Liver (tissue), 8 donors: ENCODE measurements at regions not wholly inside any gene's neighbourhood (a gene's known extent, or its start where the extent isn't known, plus 50 kb on each side); places are given as distances from the start of the nearest gene placed in this dataset.

Experiments
- DNase-seq: peaks from one replicate; pipeline ENCODE4 v3.0.0-alpha.2; 2017; ENCODE audit warnings: low spot score
- H3K27ac ChIP-seq, 2 donors: one replicate each; pipeline ENCODE4 v1.7.0; 2013; ENCODE audit warnings: inconsistent platforms in 2 of 2, low read length in 2 of 2, control low read depth in 1 of 2, low read depth in 1 of 2, mild to moderate bottlenecking in 1 of 2
- H3K27me3 ChIP-seq, 4 donors: one replicate each; pipeline versions ENCODE4 v1.6.1 to v1.7.0; 2013; ENCODE audit warnings: low read length in 3 of 4, inconsistent platforms in 1 of 4, mild to moderate bottlenecking in 1 of 4, moderate library complexity in 1 of 4; ENCODE audit not compliant: control insufficient read depth in 4 of 4, insufficient read depth in 4 of 4
- H3K36me3 ChIP-seq, 4 donors: one replicate each; pipeline versions ENCODE4 v1.6.1 to v1.7.0; 2013; ENCODE audit warnings: low read length in 3 of 4, mild to moderate bottlenecking in 3 of 4, low read depth in 1 of 4, moderate library complexity in 1 of 4; ENCODE audit not compliant: control insufficient read depth in 4 of 4, insufficient read depth in 3 of 4
- H3K4me1 ChIP-seq, 4 donors: one replicate each; pipeline versions ENCODE4 v1.6.1 to v1.7.0; 2013; ENCODE audit warnings: low read length in 3 of 4, mild to moderate bottlenecking in 3 of 4, moderate library complexity in 1 of 4; ENCODE audit not compliant: control insufficient read depth in 4 of 4, insufficient read depth in 4 of 4
- H3K4me3 ChIP-seq, 3 donors: one replicate each; pipeline versions ENCODE4 v1.6.1 to v1.7.0; 2013; ENCODE audit warnings: low read length in 3 of 3, control low read depth in 1 of 3, low read depth in 1 of 3, mild to moderate bottlenecking in 1 of 3
- H3K9ac ChIP-seq, 2 donors: one replicate each; pipeline ENCODE4 v1.7.0; 2013; ENCODE audit warnings: low read length in 2 of 2, mild to moderate bottlenecking in 2 of 2, moderate library complexity in 2 of 2, control low read depth in 1 of 2, low read depth in 1 of 2
- H3K9me3 ChIP-seq, 4 donors: one replicate each; pipeline versions ENCODE4 v1.6.1 to v1.7.0; 2013; ENCODE audit warnings: low read length in 3 of 4; ENCODE audit not compliant: control insufficient read depth in 4 of 4
- EGR1 ChIP-seq, 2 donors: IDR thresholded peaks; 2 replicates each; pipeline ENCODE4 v1.6.1; 2016 to 2018; ENCODE audit warnings: antibody characterized with exemption in 2 of 2, low read depth in 2 of 2
- FOXA1 ChIP-seq: IDR thresholded peaks from 2 replicates; pipeline ENCODE4 v1.6.1; 2016; ENCODE audit warnings: antibody characterized with exemption
- FOXA2 ChIP-seq: IDR thresholded peaks from 2 replicates; pipeline ENCODE4 v1.6.1; 2016; ENCODE audit warnings: antibody characterized with exemption
- GABPA ChIP-seq, 2 donors: IDR thresholded peaks in 1 of 2; conservative IDR thresholded peaks in 1 of 2; 2 replicates each; pipeline ENCODE4 v1.6.1; 2016; ENCODE audit warnings: antibody characterized with exemption in 2 of 2, mild to moderate bottlenecking in 1 of 2, moderate library complexity in 1 of 2
- HNF4A ChIP-seq, 2 donors: conservative IDR thresholded peaks; 2 replicates each; pipeline ENCODE4 v1.6.1; 2016; ENCODE audit warnings: antibody characterized with exemption in 2 of 2, mild to moderate bottlenecking in 2 of 2
- HNF4G ChIP-seq: IDR thresholded peaks from 2 replicates; pipeline ENCODE4 v1.6.1; 2016; ENCODE audit warnings: antibody characterized with exemption
- JUND ChIP-seq, 2 donors: IDR thresholded peaks; 2 replicates each; pipeline ENCODE4 v1.6.1; 2016; ENCODE audit warnings: antibody characterized with exemption in 2 of 2
- NR2F2 ChIP-seq: IDR thresholded peaks from 2 replicates; pipeline ENCODE4 v1.6.1; 2016; ENCODE audit warnings: antibody characterized with exemption
- RAD21 ChIP-seq, 2 donors: IDR thresholded peaks; 2 replicates each; pipeline ENCODE4 v1.6.1; 2016; ENCODE audit warnings: antibody characterized with exemption in 2 of 2, mild to moderate bottlenecking in 2 of 2
- RXRA ChIP-seq, 2 donors: IDR thresholded peaks; 2 replicates each; pipeline ENCODE4 v1.6.1; 2017 to 2018; ENCODE audit warnings: antibody characterized with exemption in 2 of 2, mild to moderate bottlenecking in 1 of 2
- SP1 ChIP-seq: IDR thresholded peaks from 2 replicates; pipeline ENCODE4 v1.6.1; 2018; ENCODE audit warnings: antibody characterized with exemption, mild to moderate bottlenecking
- TAF1 ChIP-seq: conservative IDR thresholded peaks from 2 replicates; pipeline ENCODE4 v1.6.1; 2016; ENCODE audit warnings: antibody characterized with exemption, mild to moderate bottlenecking
- YY1 ChIP-seq: IDR thresholded peaks from 2 replicates; pipeline ENCODE4 v1.6.1; 2016; ENCODE audit warnings: antibody characterized with exemption, mild to moderate bottlenecking
- WGBS: extraction: QIAGEN DNeasy Blood & Tissue Kit; methylation state at CpG from one replicate; pipeline ENCODE4 v1.1.7; 2013; 5-methylcytosine and 5-hydroxymethylcytosine counted together
- TF ChIP-seq, protein P1 (sequence below): fragments of 150-350 bp; IDR thresholded peaks from 2 replicates; pipeline ENCODE4 v1.5.1; 2017; ENCODE audit warnings: improper control_type of control experiment, low read depth, low read length; ENCODE audit not compliant: missing input control
- TF ChIP-seq, protein P2 (sequence below): IDR thresholded peaks from 2 replicates; pipeline ENCODE4 v1.6.1; 2016; ENCODE audit warnings: antibody characterized with exemption
- TF ChIP-seq, protein P3 (sequence below): IDR thresholded peaks from 2 replicates; pipeline ENCODE4 v1.6.1; 2016; ENCODE audit warnings: antibody characterized with exemption
- TF ChIP-seq, protein P4 (sequence below): IDR thresholded peaks from 2 replicates; pipeline ENCODE4 v1.6.1; 2016; ENCODE audit warnings: antibody characterized with exemption
- TF ChIP-seq, protein P5 (sequence below): IDR thresholded peaks from 2 replicates; pipeline ENCODE4 v1.6.1; 2016; ENCODE audit warnings: antibody characterized with exemption, mild to moderate bottlenecking
- donor health status: healthy.
- donor health status: healthy.
- donor health status: healthy.
- donor health status: healthy.
- donor health status: healthy.

DNA sequence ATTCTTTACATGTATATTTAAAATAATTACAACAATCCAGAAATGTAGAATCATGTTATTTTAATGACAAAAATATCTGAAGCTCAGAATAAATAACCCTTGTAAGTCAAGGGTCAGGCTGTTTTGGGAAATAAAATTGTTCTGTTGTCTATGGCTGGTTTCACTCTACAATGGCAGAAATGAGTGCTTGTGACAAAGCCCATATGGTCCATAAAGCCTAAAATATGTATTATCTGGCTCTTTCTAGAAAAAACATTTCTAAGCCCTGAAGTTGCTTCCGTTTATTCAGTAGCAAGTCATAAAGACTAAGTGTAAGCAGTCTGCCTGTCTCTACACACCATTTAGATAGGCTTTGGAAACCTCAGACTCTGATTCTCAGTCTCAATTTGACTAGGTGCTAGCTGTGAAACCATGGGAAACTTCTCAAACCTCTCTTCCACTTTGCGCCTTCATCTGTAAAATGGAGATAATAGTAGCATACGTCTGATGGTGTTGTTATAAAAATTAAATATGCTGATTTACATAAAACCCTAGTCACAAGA, 365.7 kb upstream of the CA10 start:
- TF ChIP-seq EGR1 (IDR thresholded peaks at IDR 0.05; ENCODE audit: low read depth in 2 of 2) (no peak), HNF4G (no peak), FOXA1 (no peak), RAD21 (IDR thresholded peaks at IDR 0.05) (no peak), TAF1 (no peak), GABPA (IDR thresholded peaks at IDR 0.05 in 1 of 2, conservative IDR thresholded peaks at IDR 0.05 in 1 of 2) (no peak), NR2F2 (no peak), HNF4A (conservative IDR thresholded peaks at IDR 0.05) (no peak), RXRA (IDR thresholded peaks at IDR 0.05) (no peak), SP1 (no peak), JUND (IDR thresholded peaks at IDR 0.05) (no peak), YY1 (no peak), FOXA2 (no peak)
- TF ChIP-seq, protein P1, sequence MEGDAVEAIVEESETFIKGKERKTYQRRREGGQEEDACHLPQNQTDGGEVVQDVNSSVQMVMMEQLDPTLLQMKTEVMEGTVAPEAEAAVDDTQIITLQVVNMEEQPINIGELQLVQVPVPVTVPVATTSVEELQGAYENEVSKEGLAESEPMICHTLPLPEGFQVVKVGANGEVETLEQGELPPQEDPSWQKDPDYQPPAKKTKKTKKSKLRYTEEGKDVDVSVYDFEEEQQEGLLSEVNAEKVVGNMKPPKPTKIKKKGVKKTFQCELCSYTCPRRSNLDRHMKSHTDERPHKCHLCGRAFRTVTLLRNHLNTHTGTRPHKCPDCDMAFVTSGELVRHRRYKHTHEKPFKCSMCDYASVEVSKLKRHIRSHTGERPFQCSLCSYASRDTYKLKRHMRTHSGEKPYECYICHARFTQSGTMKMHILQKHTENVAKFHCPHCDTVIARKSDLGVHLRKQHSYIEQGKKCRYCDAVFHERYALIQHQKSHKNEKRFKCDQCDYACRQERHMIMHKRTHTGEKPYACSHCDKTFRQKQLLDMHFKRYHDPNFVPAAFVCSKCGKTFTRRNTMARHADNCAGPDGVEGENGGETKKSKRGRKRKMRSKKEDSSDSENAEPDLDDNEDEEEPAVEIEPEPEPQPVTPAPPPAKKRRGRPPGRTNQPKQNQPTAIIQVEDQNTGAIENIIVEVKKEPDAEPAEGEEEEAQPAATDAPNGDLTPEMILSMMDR = no peak
- TF ChIP-seq, protein P2, sequence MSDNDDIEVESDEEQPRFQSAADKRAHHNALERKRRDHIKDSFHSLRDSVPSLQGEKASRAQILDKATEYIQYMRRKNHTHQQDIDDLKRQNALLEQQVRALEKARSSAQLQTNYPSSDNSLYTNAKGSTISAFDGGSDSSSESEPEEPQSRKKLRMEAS = no peak
- TF ChIP-seq, protein P3, sequence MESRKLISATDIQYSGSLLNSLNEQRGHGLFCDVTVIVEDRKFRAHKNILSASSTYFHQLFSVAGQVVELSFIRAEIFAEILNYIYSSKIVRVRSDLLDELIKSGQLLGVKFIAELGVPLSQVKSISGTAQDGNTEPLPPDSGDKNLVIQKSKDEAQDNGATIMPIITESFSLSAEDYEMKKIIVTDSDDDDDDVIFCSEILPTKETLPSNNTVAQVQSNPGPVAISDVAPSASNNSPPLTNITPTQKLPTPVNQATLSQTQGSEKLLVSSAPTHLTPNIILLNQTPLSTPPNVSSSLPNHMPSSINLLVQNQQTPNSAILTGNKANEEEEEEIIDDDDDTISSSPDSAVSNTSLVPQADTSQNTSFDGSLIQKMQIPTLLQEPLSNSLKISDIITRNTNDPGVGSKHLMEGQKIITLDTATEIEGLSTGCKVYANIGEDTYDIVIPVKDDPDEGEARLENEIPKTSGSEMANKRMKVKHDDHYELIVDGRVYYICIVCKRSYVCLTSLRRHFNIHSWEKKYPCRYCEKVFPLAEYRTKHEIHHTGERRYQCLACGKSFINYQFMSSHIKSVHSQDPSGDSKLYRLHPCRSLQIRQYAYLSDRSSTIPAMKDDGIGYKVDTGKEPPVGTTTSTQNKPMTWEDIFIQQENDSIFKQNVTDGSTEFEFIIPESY = no peak
- TF ChIP-seq, protein P4, sequence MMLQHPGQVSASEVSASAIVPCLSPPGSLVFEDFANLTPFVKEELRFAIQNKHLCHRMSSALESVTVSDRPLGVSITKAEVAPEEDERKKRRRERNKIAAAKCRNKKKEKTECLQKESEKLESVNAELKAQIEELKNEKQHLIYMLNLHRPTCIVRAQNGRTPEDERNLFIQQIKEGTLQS = no peak
- TF ChIP-seq, protein P5, sequence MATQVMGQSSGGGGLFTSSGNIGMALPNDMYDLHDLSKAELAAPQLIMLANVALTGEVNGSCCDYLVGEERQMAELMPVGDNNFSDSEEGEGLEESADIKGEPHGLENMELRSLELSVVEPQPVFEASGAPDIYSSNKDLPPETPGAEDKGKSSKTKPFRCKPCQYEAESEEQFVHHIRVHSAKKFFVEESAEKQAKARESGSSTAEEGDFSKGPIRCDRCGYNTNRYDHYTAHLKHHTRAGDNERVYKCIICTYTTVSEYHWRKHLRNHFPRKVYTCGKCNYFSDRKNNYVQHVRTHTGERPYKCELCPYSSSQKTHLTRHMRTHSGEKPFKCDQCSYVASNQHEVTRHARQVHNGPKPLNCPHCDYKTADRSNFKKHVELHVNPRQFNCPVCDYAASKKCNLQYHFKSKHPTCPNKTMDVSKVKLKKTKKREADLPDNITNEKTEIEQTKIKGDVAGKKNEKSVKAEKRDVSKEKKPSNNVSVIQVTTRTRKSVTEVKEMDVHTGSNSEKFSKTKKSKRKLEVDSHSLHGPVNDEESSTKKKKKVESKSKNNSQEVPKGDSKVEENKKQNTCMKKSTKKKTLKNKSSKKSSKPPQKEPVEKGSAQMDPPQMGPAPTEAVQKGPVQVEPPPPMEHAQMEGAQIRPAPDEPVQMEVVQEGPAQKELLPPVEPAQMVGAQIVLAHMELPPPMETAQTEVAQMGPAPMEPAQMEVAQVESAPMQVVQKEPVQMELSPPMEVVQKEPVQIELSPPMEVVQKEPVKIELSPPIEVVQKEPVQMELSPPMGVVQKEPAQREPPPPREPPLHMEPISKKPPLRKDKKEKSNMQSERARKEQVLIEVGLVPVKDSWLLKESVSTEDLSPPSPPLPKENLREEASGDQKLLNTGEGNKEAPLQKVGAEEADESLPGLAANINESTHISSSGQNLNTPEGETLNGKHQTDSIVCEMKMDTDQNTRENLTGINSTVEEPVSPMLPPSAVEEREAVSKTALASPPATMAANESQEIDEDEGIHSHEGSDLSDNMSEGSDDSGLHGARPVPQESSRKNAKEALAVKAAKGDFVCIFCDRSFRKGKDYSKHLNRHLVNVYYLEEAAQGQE = no peak
- no peaks in the 10 kb centered on the region for H3K36me3 ChIP-seq
- no peak overlapping the region for H3K27ac ChIP-seq
- H3K4me1 ChIP-seq = no peaks in the 10 kb centered on the region
- no peak overlapping the region for H3K4me3 ChIP-seq
- H3K9me3 ChIP-seq = no peaks in the 10 kb centered on the region
- DNase-seq = no peak
- no peak overlapping the region for H3K9ac ChIP-seq
- H3K27me3 ChIP-seq = no peaks in the 10 kb centered on the region
- WGBS = 81% methylated on average over 3 of the region's 3 CpGs
